MCF 10A (cell line): ENCODE measurements at regions not wholly inside any gene's neighbourhood (a gene's known extent, or its start where the extent isn't known, plus 50 kb on each side); places are given as distances from the start of the nearest gene placed in this dataset.

Source experiments
- BruUV-seq: library from RNA; stranded (reverse); fragments of 400-500 nt; replicated peaks from 2 replicates; lab custom pipeline; 2021; lab: Mats Ljungman, UMichigan
- CTCF ChIA-PET: fragments of 300-600 bp; sonication (Branson Sonifier 250); formaldehyde crosslinking; extraction: SDS; loops from one replicate; lab custom pipeline; 2021; ENCODE audit warnings: antibody characterized with exemption, inconsistent platforms; lab: Yijun Ruan, JAX
- POLR2A ChIA-PET: fragments of 300-600, 350-650 bp; sonication (Branson Sonifier 250); formaldehyde crosslinking; extraction: SDS; loops from one replicate; lab custom pipeline; 2020; ENCODE audit warnings: antibody characterized with exemption, inconsistent platforms; lab: Yijun Ruan, JAX
- DNase-seq: peaks from one replicate; pipeline ENCODE4 v3.0.0-alpha.2; 2018; ENCODE audit not compliant: unreplicated experiment
- H3K27ac Mint-ChIP-seq: one replicate; pipeline ENCODE4 v1.8.0; 2022; ENCODE audit warnings: mild to moderate bottlenecking, low read depth, mixed read lengths; ENCODE audit not compliant: unreplicated experiment
- H3K27me3 Mint-ChIP-seq: one replicate; pipeline ENCODE4 v1.8.0; 2022; ENCODE audit warnings: mixed read lengths; ENCODE audit not compliant: insufficient read depth, unreplicated experiment
- H3K36me3 Mint-ChIP-seq: one replicate; pipeline ENCODE4 v1.8.0; 2022; ENCODE audit warnings: mild to moderate bottlenecking, moderate library complexity, mixed read lengths; ENCODE audit not compliant: insufficient read depth, unreplicated experiment
- H3K4me1 Mint-ChIP-seq: one replicate; pipeline ENCODE4 v1.8.0; 2022; ENCODE audit warnings: mixed read lengths; ENCODE audit not compliant: insufficient read depth, unreplicated experiment
- H3K4me3 Mint-ChIP-seq: one replicate; pipeline ENCODE4 v1.8.0; 2022; ENCODE audit warnings: mild to moderate bottlenecking, moderate library complexity, mixed read lengths; ENCODE audit not compliant: unreplicated experiment
- H3K9me3 Mint-ChIP-seq: one replicate; pipeline ENCODE4 v1.8.0; 2022; ENCODE audit warnings: mixed read lengths; ENCODE audit not compliant: unreplicated experiment
- CTCF ChIP-seq: fragments of 200-600 bp; IDR thresholded peaks from one replicate; pipeline ENCODE4 v1.8.0; 2022; ENCODE audit warnings: antibody characterized with exemption, mild to moderate bottlenecking; ENCODE audit not compliant: unreplicated experiment
- intact Hi-C: fragments of 100-400 bp; cut with micrococcal nuclease; formaldehyde crosslinking; loops from 2 replicates; pipeline ENCODE4 v1.14.1; 2022

GRCh38 chr7:22596763-22597400 is 96.9 kb upstream of the STEAP1B start:
- CTCF ChIA-PET: interaction anchor here (0.6 kb wide), 1 partner anchor 136 kb away, joined by 3 read pairs; no protein-coding TSS in a partner anchor
- H3K9me3 Mint-ChIP-seq: peaks cover 9% of the 10 kb centered on the region
- no peak for TF ChIP-seq CTCF
- peaks cover 12% of the 10 kb centered on the region for H3K4me1 Mint-ChIP-seq
- intact Hi-C loops: no loop called here
- H3K27me3 Mint-ChIP-seq: no peaks in the 10 kb centered on the region
- H3K27ac Mint-ChIP-seq: no peak overlapping the region
- no TSS peak for BruUV-seq
- POLR2A ChIA-PET: no interaction called here
- no peak for DNase-seq
- H3K36me3 Mint-ChIP-seq: peaks cover 4% of the 10 kb centered on the region
- no peak overlapping the region for H3K4me3 Mint-ChIP-seq

- ChIA-PET CTCF (interaction anchor here (0.7 to 1.6 kb wide), 2 partner anchors 33 to 133 kb away, joined by 3 to 10 read pairs; partner anchors contain the start of gene IL6), POLR2A (no interaction called here)
- Mint-ChIP-seq H3K4me1 (peaks cover 33% of the 10 kb centered on the region), H3K36me3 (peaks cover 4% of the 10 kb centered on the region), H3K4me3 (no peak overlapping the region), H3K27ac (no peak overlapping the region), H3K9me3 (peaks cover 9% of the 10 kb centered on the region), H3K27me3 (no peaks in the 10 kb centered on the region)
- intact Hi-C loops: no loop called here
- no peak for TF ChIP-seq CTCF
- no TSS peak for BruUV-seq
- no peak for DNase-seq
Observed at GRCh38 chr7:22594020-22594419, 94.0 kb upstream of the STEAP1B start.

- no TSS peak for BruUV-seq
- intact Hi-C loops: no loop called here
Observed at GRCh38 chr7:22591271-22591670, 91.3 kb upstream of the STEAP1B start.

More at GRCh38 chr7:22591271-22591670, 91.3 kb upstream of the STEAP1B start:
- TF ChIP-seq CTCF: no peak
- Mint-ChIP-seq H3K4me1 (peaks cover 46% of the 10 kb centered on the region), H3K4me3 (no peak overlapping the region), H3K27ac (no peak overlapping the region), H3K9me3 (peaks cover 9% of the 10 kb centered on the region), H3K27me3 (no peaks in the 10 kb centered on the region), H3K36me3 (peaks cover 4% of the 10 kb centered on the region)
- ChIA-PET CTCF (interaction anchor here (0.6 kb wide), 1 partner anchor 188 kb away, joined by 3 read pairs; no protein-coding TSS in a partner anchor), POLR2A (no interaction called here)
- no peak for DNase-seq
